ENCODE measurements at regions not wholly inside any gene's neighbourhood (a gene's known extent, or its start where the extent isn't known, plus 50 kb on each side); places are given as distances from the start of the nearest gene placed in this dataset.

GRCh38 chr3:34145796-34146195, 347.4 kb downstream of the PDCD6IP start:
- no peak for DNase-seq (ENCODE audit: low read depth)
- H3K4me3 ChIP-seq (ENCODE audit: low read length): no peak overlapping the region
- no peak for TF ChIP-seq CTCF (conservative IDR thresholded peaks at IDR 0.05; ENCODE audit: low read length)

GRCh38 chr3:34146596-34146995, 348.2 kb downstream of the PDCD6IP start:
- no peak overlapping the region for H3K4me3 ChIP-seq (ENCODE audit: low read length)
- TF ChIP-seq CTCF (conservative IDR thresholded peaks at IDR 0.05; ENCODE audit: low read length): no peak
- no peak for DNase-seq (ENCODE audit: low read depth)

DNA sequence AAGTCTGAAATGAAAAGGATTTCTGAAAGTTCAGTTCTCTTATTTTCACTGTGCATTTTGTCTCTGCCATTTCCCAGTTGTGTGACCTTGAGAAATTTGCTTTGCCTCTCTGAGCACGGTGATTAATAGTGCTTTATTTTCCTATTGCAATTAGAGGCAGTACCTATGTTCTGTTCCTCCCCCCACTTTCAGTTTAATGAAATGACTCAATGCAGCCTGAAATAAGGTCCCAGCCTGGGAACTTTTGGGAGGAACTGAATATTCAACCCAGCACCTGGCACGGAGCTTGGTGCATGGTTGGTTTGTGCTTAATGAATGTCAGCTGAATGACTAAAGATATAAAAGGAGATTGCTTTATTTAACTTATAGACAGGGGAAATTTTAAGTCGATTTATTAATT, 352.6 kb downstream of the PDCD6IP start:
- no peak for TF ChIP-seq CTCF (conservative IDR thresholded peaks at IDR 0.05; ENCODE audit: low read length)
- DNase-seq (ENCODE audit: low read depth): no peak
- no peak overlapping the region for H3K4me3 ChIP-seq (ENCODE audit: low read length)

- no peak for DNase-seq (ENCODE audit: low read depth)
- H3K4me3 ChIP-seq (ENCODE audit: low read length): no peak overlapping the region
- TF ChIP-seq CTCF (conservative IDR thresholded peaks at IDR 0.05; ENCODE audit: low read length): no peak
Observed at GRCh38 chr3:34152656-34153055, 354.2 kb downstream of the PDCD6IP start.

- no peak overlapping the region for H3K4me3 ChIP-seq (ENCODE audit: low read length)
- TF ChIP-seq CTCF (conservative IDR thresholded peaks at IDR 0.05; ENCODE audit: low read length): no peak
- no peak for DNase-seq (ENCODE audit: low read depth)
Observed at GRCh38 chr3:34155108-34155507, 356.7 kb downstream of the PDCD6IP start.

DNA sequence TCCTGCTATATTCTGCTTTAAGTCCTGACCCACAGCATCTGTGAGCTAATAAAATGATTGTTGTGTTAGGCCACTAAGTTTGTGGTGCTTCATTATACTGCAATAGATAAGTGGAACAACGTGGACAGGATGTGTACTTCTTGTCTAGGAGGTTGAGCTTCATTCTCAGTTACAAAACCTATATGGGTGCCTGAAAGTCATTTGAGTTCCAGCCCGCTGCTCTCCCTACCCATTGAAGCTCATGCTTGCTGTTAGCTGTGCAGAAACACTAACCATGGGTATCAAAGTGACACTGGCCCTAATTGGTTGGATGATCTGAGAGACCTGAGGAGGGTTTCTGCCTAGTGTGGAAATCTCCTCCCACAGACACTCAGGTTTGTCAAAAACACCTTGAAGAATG, 357.2 kb downstream of the PDCD6IP start:
- TF ChIP-seq CTCF (conservative IDR thresholded peaks at IDR 0.05; ENCODE audit: low read length): no peak
- no peak for DNase-seq (ENCODE audit: low read depth)
- no peak overlapping the region for H3K4me3 ChIP-seq (ENCODE audit: low read length)

DNA sequence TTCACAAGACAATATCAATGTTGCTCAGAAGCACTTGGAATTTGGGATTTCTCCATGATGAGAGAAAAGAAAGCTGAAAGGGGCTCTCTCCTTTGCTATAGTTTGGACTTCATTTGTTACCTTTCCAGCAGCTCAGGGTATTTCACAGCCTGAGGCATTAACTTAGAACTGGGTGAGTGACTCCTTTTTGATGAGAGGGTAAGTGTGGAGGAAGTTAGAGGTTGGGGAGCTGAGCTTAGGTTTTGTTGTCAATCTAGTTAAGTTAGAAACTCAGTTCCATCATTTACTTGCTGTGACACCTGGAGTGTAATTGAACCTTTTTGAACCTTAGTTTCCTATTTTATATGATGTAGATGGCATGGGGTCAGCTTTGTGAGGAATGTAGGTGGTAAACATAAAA, 359.1 kb downstream of the PDCD6IP start:
- H3K4me3 ChIP-seq (ENCODE audit: low read length): no peak overlapping the region
- no peak for DNase-seq (ENCODE audit: low read depth)

More for the DNA sequence above, 359.1 kb downstream of the PDCD6IP start:
- TF ChIP-seq CTCF (conservative IDR thresholded peaks at IDR 0.05; ENCODE audit: low read length): no peak

All from AG10803 (cell line).